Stomach smooth muscle (tissue), 2 donors: ENCODE measurements at regions not wholly inside any gene's neighbourhood (a gene's known extent, or its start where the extent isn't known, plus 50 kb on each side); places are given as distances from the start of the nearest gene placed in this dataset.

Experiments used
- H3K27ac ChIP-seq: one replicate; pipeline ENCODE4 v1.7.0; 2013; ENCODE audit warnings: mild to moderate bottlenecking, low read length, inconsistent platforms
- H3K27me3 ChIP-seq, 2 donors: one replicate each; pipeline ENCODE4 v1.7.0; 2013; ENCODE audit warnings: low read length in 2 of 2; ENCODE audit not compliant: insufficient read depth in 2 of 2, control insufficient read depth in 1 of 2
- H3K36me3 ChIP-seq, 2 donors: one replicate each; pipeline ENCODE4 v1.7.0; 2013; ENCODE audit warnings: low read length in 2 of 2; ENCODE audit not compliant: control insufficient read depth in 2 of 2, insufficient read depth in 2 of 2
- H3K4me1 ChIP-seq: one replicate; pipeline ENCODE4 v1.7.0; 2013; ENCODE audit warnings: low read length; ENCODE audit not compliant: control insufficient read depth, insufficient read depth
- H3K4me3 ChIP-seq, 2 donors: one replicate each; pipeline ENCODE4 v1.7.0; 2013; ENCODE audit warnings: low read length in 2 of 2
- H3K9ac ChIP-seq, 2 donors: one replicate each; pipeline ENCODE4 v1.7.0; 2013; ENCODE audit warnings: low read length in 2 of 2, mild to moderate bottlenecking in 1 of 2
- H3K9me3 ChIP-seq, 2 donors: one replicate each; pipeline ENCODE4 v1.7.0; 2013; ENCODE audit warnings: low read length in 2 of 2; ENCODE audit not compliant: control insufficient read depth in 2 of 2
- donor health status: healthy.
- donor health status: Pancreatic carcinoma.

DNA sequence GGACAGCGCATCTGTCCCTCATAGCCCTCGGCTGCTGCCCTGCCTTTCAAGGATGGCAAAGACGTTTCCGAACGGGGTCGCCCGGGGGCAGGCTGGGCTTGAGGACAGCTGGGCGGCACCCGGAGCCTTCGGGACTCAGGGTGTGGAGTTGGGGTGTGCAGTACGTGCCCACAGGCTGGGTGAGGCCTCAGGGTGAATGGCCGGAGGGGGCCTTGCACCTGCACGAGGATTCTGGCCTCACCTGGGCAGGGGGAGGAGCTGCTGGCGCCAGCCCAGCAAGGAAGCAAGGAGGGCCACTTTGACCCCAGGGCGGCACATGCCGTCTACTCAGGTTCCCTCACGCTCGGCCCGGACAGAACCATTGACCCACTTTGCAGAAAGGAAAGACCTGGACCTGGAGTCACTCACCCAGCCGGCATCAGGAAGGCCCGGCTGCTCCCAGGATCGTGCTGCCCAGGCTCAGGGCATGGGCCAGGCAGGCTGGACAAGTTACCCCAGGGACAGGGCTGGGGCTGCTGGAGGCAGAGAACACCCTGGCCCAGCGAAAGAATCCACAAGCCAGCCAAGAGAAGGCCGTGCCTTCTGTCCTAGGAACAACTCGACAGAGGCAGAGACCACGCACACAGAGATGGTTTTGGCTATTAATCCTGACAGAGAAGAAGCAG is 65.1 kb upstream of the TTC34 start:
- H3K27me3 ChIP-seq, result peaks cover 15 to 31% of the 10 kb centered on the region in 2 donors

GRCh38 chr1:2867087-2867425 is 65.6 kb upstream of the TTC34 start:
- peaks cover 15 to 30% of the 10 kb centered on the region in 2 donors for H3K27me3 ChIP-seq
- no peak overlapping the region for H3K9ac ChIP-seq
- H3K4me1 ChIP-seq, result no peaks in the 10 kb centered on the region
- H3K9me3 ChIP-seq, result peaks cover 0 to 19% of the 10 kb centered on the region in 2 donors
- H3K36me3 ChIP-seq, result no peaks in the 10 kb centered on the region
- no peak overlapping the region for H3K4me3 ChIP-seq
- no peak overlapping the region for H3K27ac ChIP-seq

More for the DNA sequence above, 65.1 kb upstream of the TTC34 start:
- no peak overlapping the region for H3K27ac ChIP-seq
- no peaks in the 10 kb centered on the region for H3K36me3 ChIP-seq
- no peaks in the 10 kb centered on the region for H3K4me1 ChIP-seq
- no peak overlapping the region for H3K9ac ChIP-seq
- no peak overlapping the region for H3K4me3 ChIP-seq
- H3K9me3 ChIP-seq, result peaks cover 0 to 14% of the 10 kb centered on the region in 2 donors

DNA sequence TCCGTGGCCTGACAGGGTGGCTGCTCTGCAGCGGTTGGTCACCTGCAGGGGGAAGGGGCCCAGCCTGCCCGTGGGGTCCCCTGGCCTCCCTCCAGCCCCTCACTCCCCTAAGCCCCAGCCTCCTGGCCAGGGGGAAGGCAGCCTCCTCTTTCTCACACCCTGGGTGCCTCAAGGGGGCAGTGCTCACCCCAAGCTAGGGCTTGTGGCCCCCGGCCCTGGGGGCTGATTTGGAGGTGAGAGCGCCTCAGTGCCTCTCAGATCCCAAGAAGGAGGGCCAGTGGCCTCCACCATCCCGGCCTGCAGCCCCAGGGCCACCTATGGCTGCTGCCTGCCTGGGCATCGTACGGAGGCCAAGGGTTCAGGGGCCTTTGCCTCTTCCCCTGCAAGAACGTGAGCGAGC is 66.4 kb upstream of the TTC34 start:
- H3K4me3 ChIP-seq, result no peak overlapping the region
- H3K36me3 ChIP-seq, result no peaks in the 10 kb centered on the region
- H3K9ac ChIP-seq, result no peak overlapping the region
- no peaks in the 10 kb centered on the region for H3K4me1 ChIP-seq
- H3K27ac ChIP-seq, result no peak overlapping the region
- peaks cover 0 to 22% of the 10 kb centered on the region in 2 donors for H3K9me3 ChIP-seq
- H3K27me3 ChIP-seq, result peaks cover 13 to 24% of the 10 kb centered on the region in 2 donors

DNA sequence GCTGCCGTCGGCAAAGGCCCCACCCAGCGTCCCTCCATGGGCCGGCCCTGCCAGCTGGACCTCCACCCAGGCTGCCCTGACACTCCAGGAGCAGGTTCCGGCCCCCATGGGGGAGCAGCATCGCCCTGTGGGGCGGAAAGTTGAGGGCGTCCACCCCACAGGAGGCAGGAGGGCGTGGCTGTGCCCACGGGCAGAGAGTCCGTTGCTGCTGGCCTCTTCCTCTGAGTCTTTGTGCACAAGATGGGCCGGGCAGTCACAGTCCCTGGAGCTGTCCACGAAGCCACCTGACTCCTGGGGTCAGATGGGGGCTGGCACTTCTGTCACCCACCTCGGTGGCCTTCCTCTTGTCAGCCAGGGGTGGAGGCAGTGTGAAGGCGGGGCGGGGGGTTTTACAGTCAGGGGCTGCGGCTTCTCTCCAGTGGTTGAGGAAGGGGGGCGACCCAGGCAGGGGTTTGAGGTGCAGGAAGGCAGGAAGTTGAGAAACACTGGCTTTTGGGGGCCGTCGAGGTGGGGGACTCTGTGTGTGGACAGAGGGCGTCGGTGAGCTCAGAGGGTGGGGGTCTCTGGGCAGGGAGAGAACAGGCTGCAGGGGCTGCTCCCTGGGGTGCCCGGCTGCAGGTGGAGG is 67.2 kb upstream of the TTC34 start:
- no peaks in the 10 kb centered on the region for H3K36me3 ChIP-seq
- peaks cover 12 to 19% of the 10 kb centered on the region in 2 donors for H3K27me3 ChIP-seq
- no peaks in the 10 kb centered on the region for H3K4me1 ChIP-seq
- no peak overlapping the region for H3K4me3 ChIP-seq
- H3K9ac ChIP-seq, result no peak overlapping the region
- no peak overlapping the region for H3K27ac ChIP-seq
- peaks cover 0 to 22% of the 10 kb centered on the region in 2 donors for H3K9me3 ChIP-seq

DNA sequence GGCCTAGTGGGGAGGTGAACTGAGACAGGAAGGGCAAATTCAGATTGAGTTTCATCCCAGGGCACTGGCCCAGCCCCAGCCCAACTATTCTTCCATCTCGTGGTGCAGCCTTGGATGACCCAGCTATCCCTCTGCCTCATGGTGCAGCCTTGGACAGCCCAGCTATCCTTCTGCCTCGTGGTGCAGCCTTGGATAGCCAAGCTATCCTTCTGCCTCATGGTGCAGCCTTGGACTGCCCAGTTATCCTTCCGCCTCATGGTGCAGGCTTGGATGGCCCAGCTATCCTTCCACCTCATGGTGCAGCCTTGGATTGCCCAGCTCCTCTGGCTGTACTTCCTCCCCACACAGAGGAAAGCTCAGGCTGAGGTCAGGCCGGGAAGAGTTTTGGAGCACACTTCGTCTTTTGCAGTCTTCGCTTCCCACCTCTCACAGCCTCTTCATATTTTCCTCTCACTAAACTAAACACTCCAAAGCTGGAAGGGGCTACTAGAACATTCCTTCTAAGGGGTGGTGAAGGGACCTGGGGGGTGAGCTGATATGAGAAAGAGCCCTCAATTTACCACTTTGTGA is 69.8 kb upstream of the TTC34 start:
- peaks cover 14 to 27% of the 10 kb centered on the region in 2 donors for H3K27me3 ChIP-seq

GRCh38 chr1:2874207-2874606 is 72.7 kb upstream of the TTC34 start:
- Histone ChIP-seq H3K36me3 (no peaks in the 10 kb centered on the region), H3K27me3 (peaks cover 7 to 20% of the 10 kb centered on the region in 2 donors), H3K9ac (no peak overlapping the region), H3K9me3 (peaks cover 0 to 22% of the 10 kb centered on the region in 2 donors), H3K4me3 (no peak overlapping the region), H3K27ac (no peak overlapping the region), H3K4me1 (peaks cover 10% of the 10 kb centered on the region)

More for the DNA sequence above, 69.8 kb upstream of the TTC34 start:
- Histone ChIP-seq H3K9ac (no peak overlapping the region), H3K27ac (no peak overlapping the region), H3K36me3 (no peaks in the 10 kb centered on the region), H3K9me3 (peaks cover 0 to 22% of the 10 kb centered on the region in 2 donors), H3K4me1 (peaks cover 10% of the 10 kb centered on the region), H3K4me3 (no peak overlapping the region)

DNA sequence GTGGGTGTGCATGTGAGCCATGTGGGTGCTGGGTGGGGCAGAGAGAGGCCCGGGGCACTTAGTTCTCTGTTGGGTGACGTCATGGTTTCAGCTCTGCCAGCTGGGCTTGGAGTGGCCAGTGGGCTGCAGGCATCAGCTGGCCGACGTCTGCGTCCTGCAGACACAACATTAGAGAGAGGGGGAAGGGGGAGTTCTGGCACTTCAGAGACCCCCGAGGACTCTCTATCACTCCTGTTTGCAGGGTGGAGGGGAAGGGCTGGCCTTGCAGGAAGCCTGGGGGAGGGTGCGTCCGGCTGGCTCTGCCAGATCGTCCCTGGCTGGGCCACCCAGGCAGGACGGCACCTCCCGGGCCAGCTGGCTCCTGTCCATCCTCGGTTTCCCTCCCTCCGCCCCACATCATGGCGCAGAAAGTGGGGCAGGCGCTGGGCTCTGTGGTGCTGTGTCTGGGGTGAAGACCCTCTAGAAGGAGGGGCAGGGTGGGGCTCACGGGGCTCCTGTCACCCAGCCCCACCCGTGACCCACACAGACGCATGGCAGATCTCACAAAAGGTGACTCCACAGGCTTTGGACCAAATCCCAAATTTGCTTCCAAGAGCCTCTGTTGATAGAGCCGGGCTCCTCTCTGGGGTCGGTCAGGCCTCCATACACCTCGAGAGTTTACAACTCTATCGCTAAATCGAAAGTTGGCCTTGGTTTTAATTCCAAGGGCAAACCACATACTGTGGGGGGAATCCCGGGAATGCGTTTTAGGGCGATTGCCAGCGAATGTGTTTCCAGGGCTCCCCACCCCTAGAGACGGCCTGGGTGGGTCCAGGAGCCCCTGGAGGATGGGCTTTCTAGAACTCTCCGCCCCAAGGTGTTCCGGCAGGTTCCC is 73.4 kb upstream of the TTC34 start:
- Histone ChIP-seq H3K9me3 (peaks cover 0 to 22% of the 10 kb centered on the region in 2 donors), H3K27ac (no peak overlapping the region), H3K36me3 (no peaks in the 10 kb centered on the region), H3K4me1 (peaks cover 10% of the 10 kb centered on the region), H3K9ac (no peak overlapping the region), H3K27me3 (peaks cover 7 to 20% of the 10 kb centered on the region in 2 donors), H3K4me3 (peak overlapping the region in 1 of 2 donors; percentile 47)

DNA sequence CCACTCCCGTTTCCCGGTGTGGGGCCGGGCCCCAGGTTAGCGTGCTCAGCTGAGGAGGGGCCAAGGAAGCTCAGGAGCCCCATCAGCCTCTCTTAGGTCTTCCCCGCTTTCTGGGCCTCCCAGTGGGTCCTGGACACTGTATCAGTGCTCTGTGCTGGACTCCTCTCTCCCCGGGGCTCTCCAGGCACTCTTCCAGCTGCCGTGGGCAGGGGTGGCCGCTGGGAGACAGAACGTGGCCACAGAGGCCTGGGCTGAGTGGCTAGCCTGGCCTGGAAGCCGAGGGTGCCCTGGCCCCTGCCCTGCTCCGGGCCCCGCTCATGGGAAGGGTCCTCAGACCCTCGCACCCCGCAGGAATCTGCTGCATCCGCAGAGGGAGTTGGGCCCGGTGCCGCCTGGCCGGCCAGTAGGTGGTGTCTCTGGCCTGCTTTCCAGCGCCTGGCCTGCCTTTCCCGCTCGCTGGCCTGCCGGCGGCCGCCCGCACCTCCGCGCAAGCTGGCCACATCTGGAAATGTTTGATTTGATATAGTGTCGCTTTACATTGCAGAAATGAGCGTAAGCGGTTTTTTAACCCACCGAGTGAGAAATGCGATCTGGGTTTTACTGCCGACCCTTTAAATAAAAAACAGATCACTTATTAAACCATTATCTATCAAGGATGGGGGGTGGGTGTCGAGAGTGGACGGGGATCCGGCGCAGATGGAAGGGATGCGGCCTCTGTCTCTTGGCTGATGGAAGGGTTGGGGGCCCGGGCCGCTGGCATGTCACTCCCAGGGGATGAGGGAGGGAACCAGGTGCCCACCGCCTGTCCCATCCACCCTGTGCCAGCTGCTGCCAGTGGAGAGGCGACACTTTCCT is 74.4 kb upstream of the TTC34 start:
- H3K9me3 ChIP-seq, result peaks cover 0 to 14% of the 10 kb centered on the region in 2 donors
- no peak overlapping the region for H3K9ac ChIP-seq
- peaks cover 10% of the 10 kb centered on the region for H3K4me1 ChIP-seq
- H3K4me3 ChIP-seq, result no peak overlapping the region
- no peaks in the 10 kb centered on the region for H3K36me3 ChIP-seq
- H3K27me3 ChIP-seq, result peaks cover 7 to 20% of the 10 kb centered on the region in 2 donors
- H3K27ac ChIP-seq, result no peak overlapping the region

GRCh38 chr1:2876846-2877245 is 75.4 kb upstream of the TTC34 start:
- H3K36me3 ChIP-seq, result no peaks in the 10 kb centered on the region
- H3K9me3 ChIP-seq, result peaks cover 0 to 5% of the 10 kb centered on the region in 2 donors
- no peak overlapping the region for H3K9ac ChIP-seq
- no peak overlapping the region for H3K27ac ChIP-seq
- H3K4me1 ChIP-seq, result peaks cover 10% of the 10 kb centered on the region
- H3K27me3 ChIP-seq, result peaks cover 7 to 20% of the 10 kb centered on the region in 2 donors
- H3K4me3 ChIP-seq, result no peak overlapping the region

GRCh38 chr1:2877391-2877790 is 75.9 kb upstream of the TTC34 start:
- Histone ChIP-seq H3K4me3 (no peak overlapping the region), H3K27ac (no peak overlapping the region), H3K9me3 (no peaks in the 10 kb centered on the region), H3K4me1 (peaks cover 10% of the 10 kb centered on the region), H3K9ac (no peak overlapping the region), H3K27me3 (peaks cover 7 to 20% of the 10 kb centered on the region in 2 donors), H3K36me3 (no peaks in the 10 kb centered on the region)
